Fibroblast of lung (primary cell): ENCODE measurements at regions not wholly inside any gene's neighbourhood (a gene's known extent, or its start where the extent isn't known, plus 50 kb on each side); places are given as distances from the start of the nearest gene placed in this dataset.
A peak's percentile ranks its signal among the peaks of the same experiment; 100 is the strongest.

Experiments used
- DNase-seq, 2 donors: peaks; one replicate each; pipeline versions ENCODE4 v3.0.0 to v3.0.0-alpha.2; 2010; ENCODE audit warnings: low read depth in 2 of 2
- H2AFZ ChIP-seq: 2 replicates; pipeline ENCODE4 v1.5.1; 2012; ENCODE audit warnings: low read length, control low read depth, inconsistent platforms
- H3K27ac ChIP-seq: 2 replicates; pipeline ENCODE4 v1.5.1; 2011; ENCODE audit warnings: low read length, control low read depth; ENCODE audit not compliant: insufficient read depth
- H3K27me3 ChIP-seq: 2 replicates; pipeline ENCODE4 v1.5.1; 2011; ENCODE audit warnings: mild to moderate bottlenecking, low read length; ENCODE audit not compliant: control insufficient read depth, insufficient read depth
- H3K36me3 ChIP-seq: 2 replicates; pipeline ENCODE4 v1.5.1; 2011; ENCODE audit warnings: low read length; ENCODE audit not compliant: control insufficient read depth, insufficient read depth
- H3K4me1 ChIP-seq: 2 replicates; pipeline ENCODE4 v1.5.1; 2011; ENCODE audit warnings: low read length; ENCODE audit not compliant: control insufficient read depth, insufficient read depth; ENCODE audit errors: extremely low read depth
- H3K4me2 ChIP-seq: 2 replicates; pipeline ENCODE4 v1.5.1; 2011; ENCODE audit warnings: low read length, control low read depth; ENCODE audit not compliant: insufficient read depth; ENCODE audit errors: extremely low read depth
- H3K4me3 ChIP-seq, 4 experiments: fragments of 200-600 bp in 1 of 4; sonication (generic) in 1 of 4; replicated peaks in 1 of 4; 2 replicates each; pipeline ENCODE4 v1.5.1; 2011 to 2016; ENCODE audit warnings: low read length in 4 of 4, low read depth in 3 of 4, mild to moderate bottlenecking in 3 of 4, control low read depth in 2 of 4, inconsistent platforms in 1 of 4, mixed read lengths in 1 of 4; ENCODE audit not compliant: insufficient read depth in 1 of 4; ENCODE audit errors: control extremely low read depth in 1 of 4
- H3K79me2 ChIP-seq: 2 replicates; pipeline ENCODE4 v1.5.1; 2012; ENCODE audit warnings: mild to moderate bottlenecking, low read length, inconsistent platforms; ENCODE audit not compliant: control insufficient read depth, insufficient read depth
- H3K9ac ChIP-seq: 2 replicates; pipeline ENCODE4 v1.5.1; 2011; ENCODE audit warnings: mild to moderate bottlenecking, low read length, control low read depth; ENCODE audit not compliant: insufficient read depth
- H3K9me3 ChIP-seq: 2 replicates; pipeline ENCODE4 v1.5.1; 2012; ENCODE audit warnings: low read depth, low read length; ENCODE audit not compliant: control insufficient read depth, insufficient read depth
- H4K20me1 ChIP-seq: 2 replicates; pipeline ENCODE4 v1.5.1; 2011; ENCODE audit warnings: low read length; ENCODE audit not compliant: control insufficient read depth, insufficient read depth; ENCODE audit errors: extremely low read depth
- CTCF ChIP-seq, 2 donors: IDR thresholded peaks in 1 of 2; conservative IDR thresholded peaks in 1 of 2; 1 replicate in 1 of 2; 2 replicates in 1 of 2; pipeline ENCODE4 v1.5.1; 2011 to 2012; ENCODE audit warnings: low read length in 2 of 2, control low read depth in 1 of 2, inconsistent platforms in 1 of 2, low read depth in 1 of 2, mild to moderate bottlenecking in 1 of 2
- EZH2 ChIP-seq: IDR thresholded peaks from 2 replicates; pipeline ENCODE4 v1.5.1; 2012; ENCODE audit warnings: low read length, control low read depth, mild to moderate bottlenecking; ENCODE audit errors: missing control alignments

DNA sequence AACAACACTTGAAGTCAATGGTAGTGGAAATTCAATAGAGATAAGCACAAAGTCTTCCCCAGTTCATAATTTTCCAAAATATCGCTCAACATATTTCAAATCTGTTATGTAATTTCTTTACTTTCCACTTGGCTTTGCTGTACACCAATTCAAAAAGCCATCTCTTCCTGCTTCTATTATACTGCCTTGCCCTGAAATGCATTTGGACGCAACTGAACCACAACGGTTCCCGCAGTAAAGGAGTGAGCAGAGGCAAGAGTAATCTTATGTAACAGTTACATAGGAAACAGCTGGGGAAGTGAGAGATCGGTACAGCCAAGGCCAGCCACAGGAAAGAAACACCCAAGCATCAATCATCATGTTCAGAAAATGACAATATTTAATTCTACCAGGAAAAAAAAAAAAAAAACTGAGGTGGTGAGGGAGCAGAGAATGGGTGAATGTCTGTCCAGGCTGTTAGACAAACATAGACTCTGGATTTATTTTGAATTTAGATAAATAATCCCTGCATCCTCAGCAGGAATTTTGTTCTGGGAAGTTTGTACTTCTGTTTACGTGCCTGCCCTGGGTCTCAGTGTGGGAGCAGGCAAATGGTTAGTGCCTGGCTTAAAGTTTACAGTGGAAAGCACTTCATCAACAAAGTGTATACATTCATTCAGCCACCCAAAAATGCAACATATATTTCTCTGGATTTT, 392.2 kb downstream of the ETS1 start:
- H3K9ac ChIP-seq = no peak overlapping the region
- no peak overlapping the region for H3K4me2 ChIP-seq

DNA sequence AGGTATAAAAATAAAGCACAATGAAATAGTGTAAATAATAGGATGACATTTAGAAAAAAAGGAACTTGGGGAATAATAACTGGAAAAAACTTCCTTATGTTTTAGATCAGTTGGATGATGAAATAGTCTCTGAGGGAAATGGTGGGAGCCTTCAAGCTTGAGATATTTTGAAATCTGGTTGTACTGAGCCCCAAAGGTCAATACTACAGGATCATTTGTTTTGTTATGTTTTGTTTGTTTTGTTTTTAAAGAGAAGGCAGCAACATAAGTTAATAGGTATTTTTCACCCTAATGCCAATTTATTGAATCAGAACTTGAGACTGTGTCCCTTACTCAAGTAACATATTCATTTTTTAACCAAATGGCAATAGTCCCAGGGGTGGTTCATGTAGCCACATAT, 393.1 kb downstream of the ETS1 start:
- H3K36me3 ChIP-seq = no peaks in the 10 kb centered on the region
- no peaks in the 10 kb centered on the region for H4K20me1 ChIP-seq
- no peak overlapping the region for H3K27ac ChIP-seq
- no peaks in the 10 kb centered on the region for H3K4me1 ChIP-seq
- no peaks in the 10 kb centered on the region for H3K9me3 ChIP-seq
- H2AFZ ChIP-seq = no peak overlapping the region
- H3K4me3 ChIP-seq = no peak overlapping the region
- H3K4me2 ChIP-seq = no peak overlapping the region
- DNase-seq = peak in 1 of 2 donors; percentile 73
- H3K9ac ChIP-seq = no peak overlapping the region
- no peaks in the 10 kb centered on the region for H3K79me2 ChIP-seq
- no peaks in the 10 kb centered on the region for H3K27me3 ChIP-seq
- no peak for TF ChIP-seq EZH2
- no peak for TF ChIP-seq CTCF (conservative IDR thresholded peaks at IDR 0.05 in 1 of 2, IDR thresholded peaks at IDR 0.05 in 1 of 2; ENCODE audit: low read depth in 1 of 2, low read length in 2 of 2)

More for the DNA sequence above, 392.2 kb downstream of the ETS1 start:
- Histone ChIP-seq H3K79me2 (no peaks in the 10 kb centered on the region), H3K4me3 (no peak overlapping the region), H3K27me3 (no peaks in the 10 kb centered on the region), H3K27ac (no peak overlapping the region), H2AFZ (no peak overlapping the region), H3K9me3 (no peaks in the 10 kb centered on the region), H4K20me1 (no peaks in the 10 kb centered on the region), H3K4me1 (no peaks in the 10 kb centered on the region), H3K36me3 (no peaks in the 10 kb centered on the region)
- TF ChIP-seq EZH2 = no peak
- TF ChIP-seq CTCF (conservative IDR thresholded peaks at IDR 0.05 in 1 of 2, IDR thresholded peaks at IDR 0.05 in 1 of 2; ENCODE audit: low read depth in 1 of 2, low read length in 2 of 2) = no peak
- DNase-seq = peak in 1 of 2 donors; percentile 47

- Histone ChIP-seq H3K36me3 (no peaks in the 10 kb centered on the region), H3K27ac (no peak overlapping the region), H3K4me1 (no peaks in the 10 kb centered on the region), H3K4me3 (no peak overlapping the region), H3K9me3 (no peaks in the 10 kb centered on the region), H3K4me2 (no peak overlapping the region), H3K79me2 (no peaks in the 10 kb centered on the region), H3K9ac (no peak overlapping the region), H4K20me1 (no peaks in the 10 kb centered on the region), H3K27me3 (no peaks in the 10 kb centered on the region), H2AFZ (no peak overlapping the region)
- TF ChIP-seq EZH2 = no peak
- no peak for TF ChIP-seq CTCF (conservative IDR thresholded peaks at IDR 0.05 in 1 of 2, IDR thresholded peaks at IDR 0.05 in 1 of 2; ENCODE audit: low read depth in 1 of 2, low read length in 2 of 2)
- DNase-seq = no peak
Observed at GRCh38 chr11:128193615-128194014, 393.7 kb downstream of the ETS1 start.
